ENCODE measurements at regions not wholly inside any gene's neighbourhood (a gene's known extent, or its start where the extent isn't known, plus 50 kb on each side); places are given as distances from the start of the nearest gene placed in this dataset.

GRCh38 chr6:4348462-4349112 lies 213.2 kb upstream of the ECI2 start:
- Mint-ChIP-seq H3K27ac (ENCODE audit: unreplicated experiment) (no peak overlapping the region), H3K27me3 (ENCODE audit: unreplicated experiment) (peaks cover 9% of the 10 kb centered on the region), H3K9me3 (ENCODE audit: unreplicated experiment) (no peaks in the 10 kb centered on the region), H3K4me1 (ENCODE audit: unreplicated experiment) (peaks cover 6% of the 10 kb centered on the region), H3K36me3 (ENCODE audit: low read depth, unreplicated experiment) (no peaks in the 10 kb centered on the region), H3K4me3 (ENCODE audit: unreplicated experiment) (no peak overlapping the region)
- no peak for DNase-seq (ENCODE audit: low spot score)
- no peak for TF ChIP-seq CTCF (IDR thresholded peaks at IDR 0.05; ENCODE audit: unreplicated experiment)

- H3K27ac Mint-ChIP-seq (ENCODE audit: unreplicated experiment) = no peak overlapping the region
Observed at GRCh38 chr6:4347877-4348276, 212.5 kb upstream of the ECI2 start.

GRCh38 chr6:4346659-4347333 lies 211.4 kb upstream of the ECI2 start:
- Mint-ChIP-seq H3K4me1 (ENCODE audit: unreplicated experiment) (peaks cover 16% of the 10 kb centered on the region), H3K9me3 (ENCODE audit: unreplicated experiment) (no peaks in the 10 kb centered on the region), H3K27ac (ENCODE audit: unreplicated experiment) (no peak overlapping the region), H3K4me3 (ENCODE audit: unreplicated experiment) (no peak overlapping the region), H3K27me3 (ENCODE audit: unreplicated experiment) (peaks cover 8% of the 10 kb centered on the region), H3K36me3 (ENCODE audit: low read depth, unreplicated experiment) (no peaks in the 10 kb centered on the region)
- TF ChIP-seq CTCF (IDR thresholded peaks at IDR 0.05; ENCODE audit: unreplicated experiment) = no peak
- DNase-seq (ENCODE audit: low spot score) = no peak

More at GRCh38 chr6:4347877-4348276, 212.5 kb upstream of the ECI2 start:
- no peaks in the 10 kb centered on the region for H3K9me3 Mint-ChIP-seq (ENCODE audit: unreplicated experiment)
- no peak overlapping the region for H3K4me3 Mint-ChIP-seq (ENCODE audit: unreplicated experiment)
- H3K27me3 Mint-ChIP-seq (ENCODE audit: unreplicated experiment) = peaks cover 9% of the 10 kb centered on the region
- DNase-seq (ENCODE audit: low spot score) = no peak
- TF ChIP-seq CTCF (IDR thresholded peaks at IDR 0.05; ENCODE audit: unreplicated experiment) = no peak
- peaks cover 12% of the 10 kb centered on the region for H3K4me1 Mint-ChIP-seq (ENCODE audit: unreplicated experiment)
- no peaks in the 10 kb centered on the region for H3K36me3 Mint-ChIP-seq (ENCODE audit: low read depth, unreplicated experiment)

GRCh38 chr6:4345543-4345942 lies 210.2 kb upstream of the ECI2 start:
- TF ChIP-seq CTCF (IDR thresholded peaks at IDR 0.05; ENCODE audit: unreplicated experiment) = no peak
- H3K36me3 Mint-ChIP-seq (ENCODE audit: low read depth, unreplicated experiment) = no peaks in the 10 kb centered on the region
- peaks cover 2% of the 10 kb centered on the region for H3K27me3 Mint-ChIP-seq (ENCODE audit: unreplicated experiment)
- no peak for DNase-seq (ENCODE audit: low spot score)
- H3K9me3 Mint-ChIP-seq (ENCODE audit: unreplicated experiment) = no peaks in the 10 kb centered on the region
- H3K27ac Mint-ChIP-seq (ENCODE audit: unreplicated experiment) = no peak overlapping the region
- H3K4me1 Mint-ChIP-seq (ENCODE audit: unreplicated experiment) = peaks cover 13% of the 10 kb centered on the region
- no peak overlapping the region for H3K4me3 Mint-ChIP-seq (ENCODE audit: unreplicated experiment)

- H3K27ac Mint-ChIP-seq (ENCODE audit: unreplicated experiment) = no peak overlapping the region
- no peak overlapping the region for H3K4me3 Mint-ChIP-seq (ENCODE audit: unreplicated experiment)
- peaks cover 3% of the 10 kb centered on the region for H3K36me3 Mint-ChIP-seq (ENCODE audit: low read depth, unreplicated experiment)
- H3K27me3 Mint-ChIP-seq (ENCODE audit: unreplicated experiment) = peaks cover 2% of the 10 kb centered on the region
- peaks cover 10% of the 10 kb centered on the region for H3K4me1 Mint-ChIP-seq (ENCODE audit: unreplicated experiment)
- no peak for TF ChIP-seq CTCF (IDR thresholded peaks at IDR 0.05; ENCODE audit: unreplicated experiment)
- H3K9me3 Mint-ChIP-seq (ENCODE audit: unreplicated experiment) = peaks cover 4% of the 10 kb centered on the region
- no peak for DNase-seq (ENCODE audit: low spot score)
Observed at GRCh38 chr6:4344317-4344899, 209.0 kb upstream of the ECI2 start.

All from endothelial cell (in vitro differentiated cells).